GM12892 (cell line): ENCODE measurements at regions not wholly inside any gene's neighbourhood (a gene's known extent, or its start where the extent isn't known, plus 50 kb on each side); places are given as distances from the start of the nearest gene placed in this dataset.

ENCODE experiments used
- POLR2A ChIP-seq: IDR thresholded peaks from 2 replicates; pipeline ENCODE4 v1.6.1; 2011; ENCODE audit warnings: low read depth, low read length, control low read depth
- POLR2AphosphoS5 ChIP-seq: IDR thresholded peaks from 2 replicates; pipeline ENCODE4 v1.6.1; 2011; ENCODE audit warnings: low read depth, low read length, control low read depth
- TAF1 ChIP-seq: IDR thresholded peaks from 2 replicates; pipeline ENCODE4 v1.6.1; 2011; ENCODE audit warnings: low read depth, mild to moderate bottlenecking, control low read depth, low read length, borderline replicate concordance

DNA sequence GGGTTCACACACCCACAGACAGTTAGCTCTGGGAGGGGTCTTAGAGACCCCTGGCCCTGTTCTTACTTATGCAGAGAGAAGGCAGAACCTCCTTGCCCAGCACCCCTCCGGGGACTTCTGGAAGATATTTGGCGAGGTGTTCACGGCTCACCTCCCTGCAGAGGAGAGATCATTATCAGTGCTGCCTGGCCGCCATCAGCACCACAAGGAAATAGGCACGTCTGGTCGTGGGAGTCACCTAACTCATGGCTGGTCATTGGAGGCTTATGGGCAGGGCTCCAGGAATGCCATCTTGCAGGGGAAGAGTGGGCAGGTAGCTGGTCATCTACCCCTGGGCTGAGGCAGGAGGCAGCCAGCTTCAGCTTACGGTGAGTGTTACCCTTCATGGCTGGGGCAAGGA is 189.4 kb downstream of the RPS24 start:
- TF ChIP-seq POLR2AphosphoS5 (no peak), POLR2A (no peak), TAF1 (no peak)
